ENCODE measurements at regions not wholly inside any gene's neighbourhood (a gene's known extent, or its start where the extent isn't known, plus 50 kb on each side); places are given as distances from the start of the nearest gene placed in this dataset.
"Not testable (repeated sequence)": the region's sequence is repeated elsewhere in the genome, so short reads cannot be mapped to it uniquely, and the experiment has no call there.

DNA sequence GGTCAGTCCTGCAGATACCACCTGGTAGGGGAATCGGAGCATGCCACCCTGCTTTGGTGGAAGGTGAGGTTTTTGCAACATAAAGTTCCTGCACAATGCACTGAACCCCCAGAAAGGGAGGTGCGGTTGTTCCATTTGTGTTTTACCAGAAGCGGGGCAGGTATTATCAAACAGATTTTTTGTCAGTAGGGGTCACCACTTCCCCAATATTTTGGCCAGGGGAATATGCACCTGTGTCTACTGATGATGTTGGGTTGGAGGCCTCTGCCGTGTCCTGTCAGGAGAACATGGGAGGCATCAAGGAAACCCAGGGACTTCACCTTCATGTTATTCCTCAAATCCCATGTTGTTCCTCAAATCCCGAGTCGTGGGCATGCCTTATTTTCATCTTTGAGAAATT, 438.7 kb downstream of the NTRK2 start:
- no peak for DNase-seq (ENCODE audit: extremely low spot score)
- ChIA-PET CTCF (interaction anchor here (0.8 to 3.1 kb wide), 6 partner anchors 14 to 317 kb away, joined by 3 to 19 read pairs (median 4); no protein-coding TSS in a partner anchor), POLR2A (no interaction called here)
- TF ChIP-seq, protein P1, sequence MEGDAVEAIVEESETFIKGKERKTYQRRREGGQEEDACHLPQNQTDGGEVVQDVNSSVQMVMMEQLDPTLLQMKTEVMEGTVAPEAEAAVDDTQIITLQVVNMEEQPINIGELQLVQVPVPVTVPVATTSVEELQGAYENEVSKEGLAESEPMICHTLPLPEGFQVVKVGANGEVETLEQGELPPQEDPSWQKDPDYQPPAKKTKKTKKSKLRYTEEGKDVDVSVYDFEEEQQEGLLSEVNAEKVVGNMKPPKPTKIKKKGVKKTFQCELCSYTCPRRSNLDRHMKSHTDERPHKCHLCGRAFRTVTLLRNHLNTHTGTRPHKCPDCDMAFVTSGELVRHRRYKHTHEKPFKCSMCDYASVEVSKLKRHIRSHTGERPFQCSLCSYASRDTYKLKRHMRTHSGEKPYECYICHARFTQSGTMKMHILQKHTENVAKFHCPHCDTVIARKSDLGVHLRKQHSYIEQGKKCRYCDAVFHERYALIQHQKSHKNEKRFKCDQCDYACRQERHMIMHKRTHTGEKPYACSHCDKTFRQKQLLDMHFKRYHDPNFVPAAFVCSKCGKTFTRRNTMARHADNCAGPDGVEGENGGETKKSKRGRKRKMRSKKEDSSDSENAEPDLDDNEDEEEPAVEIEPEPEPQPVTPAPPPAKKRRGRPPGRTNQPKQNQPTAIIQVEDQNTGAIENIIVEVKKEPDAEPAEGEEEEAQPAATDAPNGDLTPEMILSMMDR (IDR thresholded peaks at IDR 0.05; ENCODE audit: control extremely low read depth, extremely low read depth, low read depth, missing control alignments), result no peak

DNA sequence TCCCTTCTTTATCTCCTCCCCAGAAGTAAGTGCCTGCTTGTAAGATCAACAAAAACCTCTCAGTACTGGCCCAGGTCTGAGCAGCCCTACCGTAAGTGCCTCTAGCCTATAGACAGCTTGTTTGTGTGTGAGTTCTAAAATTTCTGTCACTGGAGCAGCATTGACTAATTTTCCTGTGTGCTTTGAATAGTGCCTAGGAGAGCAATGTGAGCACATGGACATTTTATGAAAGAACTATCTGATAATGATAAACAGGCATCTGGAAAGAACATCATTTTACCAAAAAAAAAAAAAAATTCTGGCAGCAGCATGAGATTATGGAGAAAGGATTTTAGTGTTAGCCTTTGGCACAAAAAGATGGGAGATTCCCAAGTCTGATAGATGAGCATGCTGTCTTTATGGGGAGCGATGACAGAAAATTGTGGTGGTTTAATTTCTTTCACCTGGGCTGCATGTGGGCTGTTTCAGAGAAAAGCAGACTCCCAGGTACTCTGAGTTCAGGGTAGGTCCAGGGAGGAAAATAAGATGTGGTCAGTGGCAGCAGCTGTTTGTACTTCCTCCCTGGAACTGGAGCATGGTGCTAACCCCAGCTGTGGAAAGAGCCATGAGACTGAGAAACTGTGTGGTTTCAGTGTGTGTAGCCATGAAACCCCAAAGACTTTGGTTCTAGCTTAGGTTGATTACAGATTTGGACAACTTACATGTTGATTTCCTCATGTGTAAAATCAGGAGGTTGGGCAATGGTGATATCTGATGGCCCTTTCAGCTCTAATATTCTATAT, 419.9 kb downstream of the NTRK2 start:
- TF ChIP-seq, protein P1 (IDR thresholded peaks at IDR 0.05; ENCODE audit: control extremely low read depth, extremely low read depth, low read depth, missing control alignments), result no peak
- POLR2A ChIA-PET, result no interaction called here
- CTCF ChIA-PET, result interaction anchor here (0.7 kb wide), 1 partner anchor 9 kb away, joined by 3 read pairs; no protein-coding TSS in a partner anchor
- no peak for DNase-seq (ENCODE audit: extremely low spot score)

DNA sequence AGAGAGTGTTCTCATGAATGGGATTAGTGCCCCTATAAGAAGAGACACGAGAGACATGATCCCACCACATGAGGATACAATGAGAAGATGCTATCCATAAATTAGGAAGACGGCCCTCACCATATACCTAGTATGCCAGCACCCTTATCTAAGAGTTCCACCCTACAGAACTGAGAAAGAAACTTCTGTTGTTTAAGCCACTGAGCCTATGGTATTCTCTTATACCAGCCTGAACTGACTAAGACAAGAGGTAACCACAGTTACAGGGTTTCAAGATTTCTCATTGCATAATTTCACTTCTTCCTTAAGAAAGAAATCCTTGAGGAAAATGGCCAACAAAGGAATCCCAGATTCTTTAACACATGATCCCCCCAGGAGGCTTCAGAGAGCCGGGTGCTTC, 412.4 kb downstream of the NTRK2 start:
- POLR2A ChIA-PET, result interaction anchor here (0.6 kb wide), 1 partner anchor 1268 kb away, joined by 11 read pairs; no protein-coding TSS in a partner anchor
- CTCF ChIA-PET, result no interaction called here
- no peak for DNase-seq (ENCODE audit: extremely low spot score)
- TF ChIP-seq, protein P1 (IDR thresholded peaks at IDR 0.05; ENCODE audit: control extremely low read depth, extremely low read depth, low read depth, missing control alignments), result no peak

GRCh38 chr9:85079349-85079748, 409.8 kb downstream of the NTRK2 start:
- TF ChIP-seq, protein P1 (IDR thresholded peaks at IDR 0.05; ENCODE audit: control extremely low read depth, extremely low read depth, low read depth, missing control alignments), result no peak
- ChIA-PET CTCF (interaction anchor here (1.0 kb wide), 1 partner anchor 10 kb away, joined by 3 read pairs; no protein-coding TSS in a partner anchor), POLR2A (no interaction called here)
- DNase-seq (ENCODE audit: extremely low spot score), result no peak

GRCh38 chr9:85077944-85078343, 408.4 kb downstream of the NTRK2 start:
- POLR2A ChIA-PET, result no interaction called here
- TF ChIP-seq, protein P1 (IDR thresholded peaks at IDR 0.05; ENCODE audit: control extremely low read depth, extremely low read depth, low read depth, missing control alignments), result no peak
- CTCF ChIA-PET, result interaction anchor here (0.8 kb wide), 1 partner anchor 9 kb away, joined by 3 read pairs; no protein-coding TSS in a partner anchor
- DNase-seq (ENCODE audit: extremely low spot score), result no peak

DNA sequence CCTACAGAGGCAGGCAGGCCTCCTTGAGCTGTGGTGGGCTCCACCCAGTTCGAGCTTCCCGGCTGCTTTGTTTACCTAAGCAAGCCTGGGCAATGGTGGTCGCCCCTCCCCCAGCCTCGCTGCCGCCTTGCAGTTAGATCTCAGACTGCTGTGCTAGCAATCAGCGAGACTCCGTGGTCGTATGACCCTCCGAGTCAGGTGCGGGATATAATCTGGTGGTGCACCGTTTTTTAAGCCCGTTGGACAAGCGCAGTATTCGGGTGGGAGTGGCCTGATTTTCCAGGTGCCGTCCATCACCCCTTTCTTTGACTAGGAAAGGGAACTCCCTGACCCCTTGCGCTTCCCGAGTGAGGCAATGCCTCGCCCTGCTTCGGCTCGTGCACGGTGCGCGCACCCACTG, 407.6 kb downstream of the NTRK2 start:
- CTCF ChIA-PET, POLR2A ChIA-PET: not testable (repeated sequence)

More for the DNA sequence above, 407.6 kb downstream of the NTRK2 start:
- not testable (repeated sequence) for DNase-seq (ENCODE audit: extremely low spot score)

Data from GM10248 (cell line).